Astrocyte (in vitro differentiated cells and primary cell): ENCODE measurements at regions not wholly inside any gene's neighbourhood (a gene's known extent, or its start where the extent isn't known, plus 50 kb on each side); places are given as distances from the start of the nearest gene placed in this dataset.

ENCODE experiments used
- EZH2 ChIP-seq: IDR thresholded peaks from 2 replicates; pipeline ENCODE4 v1.6.1; 2012; ENCODE audit warnings: mild to moderate bottlenecking, low read length, inconsistent platforms; ENCODE audit not compliant: insufficient read depth
- TF ChIP-seq, protein P1 (sequence below): IDR thresholded peaks from 2 replicates; pipeline ENCODE4 v1.5.1; 2011; ENCODE audit warnings: low read depth, mild to moderate bottlenecking, inconsistent platforms, low read length, moderate library complexity; ENCODE audit not compliant: insufficient read depth

- TF ChIP-seq, protein P1, sequence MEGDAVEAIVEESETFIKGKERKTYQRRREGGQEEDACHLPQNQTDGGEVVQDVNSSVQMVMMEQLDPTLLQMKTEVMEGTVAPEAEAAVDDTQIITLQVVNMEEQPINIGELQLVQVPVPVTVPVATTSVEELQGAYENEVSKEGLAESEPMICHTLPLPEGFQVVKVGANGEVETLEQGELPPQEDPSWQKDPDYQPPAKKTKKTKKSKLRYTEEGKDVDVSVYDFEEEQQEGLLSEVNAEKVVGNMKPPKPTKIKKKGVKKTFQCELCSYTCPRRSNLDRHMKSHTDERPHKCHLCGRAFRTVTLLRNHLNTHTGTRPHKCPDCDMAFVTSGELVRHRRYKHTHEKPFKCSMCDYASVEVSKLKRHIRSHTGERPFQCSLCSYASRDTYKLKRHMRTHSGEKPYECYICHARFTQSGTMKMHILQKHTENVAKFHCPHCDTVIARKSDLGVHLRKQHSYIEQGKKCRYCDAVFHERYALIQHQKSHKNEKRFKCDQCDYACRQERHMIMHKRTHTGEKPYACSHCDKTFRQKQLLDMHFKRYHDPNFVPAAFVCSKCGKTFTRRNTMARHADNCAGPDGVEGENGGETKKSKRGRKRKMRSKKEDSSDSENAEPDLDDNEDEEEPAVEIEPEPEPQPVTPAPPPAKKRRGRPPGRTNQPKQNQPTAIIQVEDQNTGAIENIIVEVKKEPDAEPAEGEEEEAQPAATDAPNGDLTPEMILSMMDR, result no peak
- no peak for TF ChIP-seq EZH2
These were observed 142.4 kb upstream of the SLC16A7 start for GRCh38 chr12:59453475-59453874.
